HUDEP-2 (cell line): ENCODE measurements at regions not wholly inside any gene's neighbourhood (a gene's known extent, or its start where the extent isn't known, plus 50 kb on each side); places are given as distances from the start of the nearest gene placed in this dataset.

Experiments used
- DNase-seq, 76 experiments: peaks; one replicate each; lab custom pipeline; 2025; ENCODE audit not compliant: unreplicated experiment in 76 of 76; lab: John Stamatoyannopoulos, UW

- no peak for DNase-seq
Measured at GRCh38 chr11:107157146-107157808, 139.0 kb upstream of the GUCY1A2 start.

- no peak for DNase-seq
Measured at GRCh38 chr11:107151579-107151978, 133.3 kb upstream of the GUCY1A2 start.

GRCh38 chr11:107151158-107151557 lies 132.9 kb upstream of the GUCY1A2 start:
- no peak for DNase-seq

GRCh38 chr11:107140983-107141382 lies 122.7 kb upstream of the GUCY1A2 start:
- no peak for DNase-seq

GRCh38 chr11:107139396-107139795 lies 121.1 kb upstream of the GUCY1A2 start:
- no peak for DNase-seq

- no peak for DNase-seq
Measured at GRCh38 chr11:107136892-107137291, 118.6 kb upstream of the GUCY1A2 start.

GRCh38 chr11:107131756-107132155 lies 113.5 kb upstream of the GUCY1A2 start:
- no peak for DNase-seq

GRCh38 chr11:107123022-107123421 lies 104.7 kb upstream of the GUCY1A2 start:
- DNase-seq, result no peak

GRCh38 chr11:107118025-107118720 lies 99.9 kb upstream of the GUCY1A2 start:
- DNase-seq, result no peak

GRCh38 chr11:107116358-107116757 lies 98.1 kb upstream of the GUCY1A2 start:
- DNase-seq, result no peak

GRCh38 chr11:107102692-107103477 lies 84.6 kb upstream of the GUCY1A2 start:
- peak in 3 of 76 experiments; percentile 2 to 4 (median 3) for DNase-seq

- no peak for DNase-seq
Measured at GRCh38 chr11:107092667-107093066, 74.4 kb upstream of the GUCY1A2 start.

GRCh38 chr11:107078375-107078774 lies 60.1 kb upstream of the GUCY1A2 start:
- DNase-seq, result no peak

- no peak for DNase-seq
Measured at GRCh38 chr11:107076832-107077231, 58.6 kb upstream of the GUCY1A2 start.

GRCh38 chr11:107071129-107071528 lies 52.9 kb upstream of the GUCY1A2 start:
- DNase-seq, result no peak
